GM21576 (cell line): ENCODE measurements at regions not wholly inside any gene's neighbourhood (a gene's known extent, or its start where the extent isn't known, plus 50 kb on each side); places are given as distances from the start of the nearest gene placed in this dataset.

ENCODE experiments used
- ATAC-seq: cut with Tn5 transposase; IDR thresholded peaks from one replicate; pipeline ENCODE4 v1.9.1; 2021; ENCODE audit warnings: mild to moderate bottlenecking, moderate library complexity; ENCODE audit not compliant: unreplicated experiment

- no peak for ATAC-seq
These were observed 451.1 kb upstream of the RGS6 start for GRCh38 chr14:71481021-71481654.

GRCh38 chr14:71482671-71483070 lies 449.6 kb upstream of the RGS6 start:
- no peak for ATAC-seq

GRCh38 chr14:71483154-71483553 lies 449.1 kb upstream of the RGS6 start:
- ATAC-seq, result no peak

- ATAC-seq, result no peak
These were observed 446.4 kb upstream of the RGS6 start for GRCh38 chr14:71485833-71486232.

- no peak for ATAC-seq
These were observed 445.9 kb upstream of the RGS6 start for GRCh38 chr14:71486279-71486678.

GRCh38 chr14:71487449-71487848 lies 444.8 kb upstream of the RGS6 start:
- no peak for ATAC-seq

- ATAC-seq, result no peak
These were observed 444.3 kb upstream of the RGS6 start for GRCh38 chr14:71487941-71488340.

GRCh38 chr14:71488703-71489191 lies 443.5 kb upstream of the RGS6 start:
- no peak for ATAC-seq

GRCh38 chr14:71489742-71490141 lies 442.5 kb upstream of the RGS6 start:
- ATAC-seq, result no peak

GRCh38 chr14:71491931-71492330 lies 440.3 kb upstream of the RGS6 start:
- ATAC-seq, result no peak

- ATAC-seq, result no peak
These were observed 439.9 kb upstream of the RGS6 start for GRCh38 chr14:71492346-71492745.

- ATAC-seq, result peak; percentile 88
These were observed 434.6 kb upstream of the RGS6 start for GRCh38 chr14:71497645-71498086.

- no peak for ATAC-seq
These were observed 434.0 kb upstream of the RGS6 start for GRCh38 chr14:71498212-71498611.

GRCh38 chr14:71499018-71499417 lies 433.2 kb upstream of the RGS6 start:
- ATAC-seq, result no peak

GRCh38 chr14:71507681-71508080 lies 424.5 kb upstream of the RGS6 start:
- ATAC-seq, result no peak

GRCh38 chr14:71508901-71509300 lies 423.3 kb upstream of the RGS6 start:
- ATAC-seq, result no peak

- no peak for ATAC-seq
These were observed 421.1 kb upstream of the RGS6 start for GRCh38 chr14:71511152-71511551.

- no peak for ATAC-seq
These were observed 417.0 kb upstream of the RGS6 start for GRCh38 chr14:71514941-71515919.

- no peak for ATAC-seq
These were observed 410.7 kb upstream of the RGS6 start for GRCh38 chr14:71521238-71522135.

GRCh38 chr14:71523630-71524319 lies 408.5 kb upstream of the RGS6 start:
- peak; percentile 73 for ATAC-seq
